GM20000 (cell line): ENCODE measurements at regions not wholly inside any gene's neighbourhood (a gene's known extent, or its start where the extent isn't known, plus 50 kb on each side); places are given as distances from the start of the nearest gene placed in this dataset.

ENCODE experiments used
- DNase-seq: peaks from one replicate; pipeline ENCODE4 v3.0.0; 2012; ENCODE audit warnings: low spot score
- CTCF ChIP-seq: IDR thresholded peaks from 2 replicates; pipeline ENCODE4 v1.5.1; 2012; ENCODE audit warnings: mild to moderate bottlenecking, control low read depth; ENCODE audit errors: extremely low read depth, missing control alignments

GRCh38 chr7:67614843-67615242, 618.2 kb downstream of the TYW1 start:
- TF ChIP-seq CTCF = no peak
- DNase-seq = no peak

- DNase-seq = no peak
- TF ChIP-seq CTCF = no peak
Observed at GRCh38 chr7:67616517-67616916, 619.9 kb downstream of the TYW1 start.

- no peak for TF ChIP-seq CTCF
- no peak for DNase-seq
Observed at GRCh38 chr7:67618556-67619162, 622.0 kb downstream of the TYW1 start.

DNA sequence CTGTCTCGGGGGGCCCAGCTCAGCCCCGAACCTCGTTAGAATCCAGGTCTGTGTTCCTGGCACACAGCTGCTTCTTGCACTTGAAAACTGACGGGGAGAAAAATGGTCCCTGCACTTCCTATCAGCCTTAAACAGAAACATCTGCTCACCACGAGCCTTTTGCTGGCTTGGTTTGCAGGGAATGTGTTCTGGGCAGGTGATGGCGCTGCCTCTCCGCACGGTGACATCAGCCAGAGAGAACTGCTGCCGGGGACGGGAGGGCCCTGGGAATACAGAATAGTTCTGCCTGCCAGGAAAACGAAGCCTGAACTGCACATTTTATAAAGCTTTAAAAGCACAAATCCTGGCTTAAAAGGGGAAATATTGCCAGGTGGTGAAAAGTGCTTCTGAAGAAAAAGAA, 622.5 kb downstream of the TYW1 start:
- no peak for TF ChIP-seq CTCF
- DNase-seq = no peak

GRCh38 chr7:67620216-67620933, 623.7 kb downstream of the TYW1 start:
- DNase-seq = no peak
- no peak for TF ChIP-seq CTCF

- no peak for DNase-seq
- no peak for TF ChIP-seq CTCF
Observed at GRCh38 chr7:67621704-67622103, 625.1 kb downstream of the TYW1 start.

- TF ChIP-seq CTCF = peak; percentile 33
- DNase-seq = peak; percentile 52
Observed at GRCh38 chr7:67625257-67625737, 628.7 kb downstream of the TYW1 start.
